Rectal smooth muscle tissue (tissue), 1 donor: ENCODE measurements at regions not wholly inside any gene's neighbourhood (a gene's known extent, or its start where the extent isn't known, plus 50 kb on each side); places are given as distances from the start of the nearest gene placed in this dataset.

Experiments
- H3K27ac ChIP-seq: one replicate; pipeline ENCODE4 v1.7.0; 2013; ENCODE audit warnings: low read depth, low read length, inconsistent platforms
- H3K27me3 ChIP-seq: one replicate; pipeline ENCODE4 v1.7.0; 2013; ENCODE audit warnings: low read length; ENCODE audit not compliant: control insufficient read depth, insufficient read depth
- H3K36me3 ChIP-seq: one replicate; pipeline ENCODE4 v1.7.0; 2013; ENCODE audit warnings: low read length; ENCODE audit not compliant: control insufficient read depth, insufficient read depth
- H3K4me1 ChIP-seq: one replicate; pipeline ENCODE4 v1.7.0; 2013; ENCODE audit warnings: low read length; ENCODE audit not compliant: control insufficient read depth, insufficient read depth
- H3K4me3 ChIP-seq: one replicate; pipeline ENCODE4 v1.7.0; 2013; ENCODE audit warnings: low read length
- H3K9ac ChIP-seq: one replicate; pipeline ENCODE4 v1.7.0; 2013; ENCODE audit warnings: low read length

GRCh38 chr6:26195376-26195923, 108.2 kb downstream of the HFE start:
- H3K27ac ChIP-seq, result peak overlapping the region; percentile 98
- H3K27me3 ChIP-seq, result no peaks in the 10 kb centered on the region
- H3K4me3 ChIP-seq, result peak overlapping the region; percentile 94
- peak overlapping the region; percentile 73 for H3K9ac ChIP-seq
- no peaks in the 10 kb centered on the region for H3K36me3 ChIP-seq
- peaks cover 8% of the 10 kb centered on the region for H3K4me1 ChIP-seq

- Histone ChIP-seq H3K27ac (peak overlapping the region; percentile 98), H3K9ac (peak overlapping the region; percentile 73), H3K27me3 (no peaks in the 10 kb centered on the region), H3K4me1 (peaks cover 8% of the 10 kb centered on the region), H3K4me3 (peak overlapping the region; percentile 94), H3K36me3 (no peaks in the 10 kb centered on the region)
Observed at GRCh38 chr6:26195924-26196845, 109.0 kb downstream of the HFE start.

- H3K9ac ChIP-seq, result peak overlapping the region; percentile 58
- peak overlapping the region; percentile 94 for H3K4me3 ChIP-seq
- no peaks in the 10 kb centered on the region for H3K36me3 ChIP-seq
- H3K4me1 ChIP-seq, result peaks cover 8% of the 10 kb centered on the region
- H3K27ac ChIP-seq, result peak overlapping the region; percentile 98
- no peaks in the 10 kb centered on the region for H3K27me3 ChIP-seq
Observed at GRCh38 chr6:26196846-26197635, 109.8 kb downstream of the HFE start.

- Histone ChIP-seq H3K27ac (peak overlapping the region; percentile 98), H3K36me3 (no peaks in the 10 kb centered on the region), H3K4me3 (peak overlapping the region; percentile 94), H3K9ac (no peak overlapping the region), H3K27me3 (no peaks in the 10 kb centered on the region), H3K4me1 (peaks cover 8% of the 10 kb centered on the region)
Observed at GRCh38 chr6:26197636-26197932, 110.4 kb downstream of the HFE start.

- Histone ChIP-seq H3K27ac (peak overlapping the region; percentile 98), H3K9ac (peak overlapping the region; percentile 97), H3K27me3 (no peaks in the 10 kb centered on the region), H3K4me3 (peak overlapping the region; percentile 94), H3K36me3 (no peaks in the 10 kb centered on the region), H3K4me1 (peaks cover 8% of the 10 kb centered on the region)
Observed at GRCh38 chr6:26197933-26198721, 110.9 kb downstream of the HFE start.

- Histone ChIP-seq H3K27ac (peak overlapping the region; percentile 98), H3K4me3 (peak overlapping the region; percentile 94), H3K9ac (peak overlapping the region; percentile 97), H3K27me3 (no peaks in the 10 kb centered on the region), H3K36me3 (no peaks in the 10 kb centered on the region), H3K4me1 (peaks cover 8% of the 10 kb centered on the region)
Observed at GRCh38 chr6:26198722-26199056, 111.5 kb downstream of the HFE start.

GRCh38 chr6:26199057-26199772, 112.0 kb downstream of the HFE start:
- no peaks in the 10 kb centered on the region for H3K27me3 ChIP-seq
- H3K36me3 ChIP-seq, result no peaks in the 10 kb centered on the region
- H3K9ac ChIP-seq, result peak overlapping the region; percentile 97

GRCh38 chr6:26199773-26200764, 112.8 kb downstream of the HFE start:
- peak overlapping the region; percentile 90 for H3K9ac ChIP-seq

More at GRCh38 chr6:26199057-26199772, 112.0 kb downstream of the HFE start:
- Histone ChIP-seq H3K4me1 (peaks cover 11% of the 10 kb centered on the region), H3K4me3 (peak overlapping the region; percentile 94), H3K27ac (peak overlapping the region; percentile 98)

GRCh38 chr6:26200918-26201721, 113.9 kb downstream of the HFE start:
- no peaks in the 10 kb centered on the region for H3K27me3 ChIP-seq
- peaks cover 11% of the 10 kb centered on the region for H3K4me1 ChIP-seq
- no peaks in the 10 kb centered on the region for H3K36me3 ChIP-seq

More at GRCh38 chr6:26199773-26200764, 112.8 kb downstream of the HFE start:
- Histone ChIP-seq H3K36me3 (no peaks in the 10 kb centered on the region), H3K27me3 (no peaks in the 10 kb centered on the region), H3K4me3 (peak overlapping the region; percentile 94), H3K4me1 (peaks cover 11% of the 10 kb centered on the region), H3K27ac (peak overlapping the region; percentile 89)

GRCh38 chr6:26202201-26202611, 115.0 kb downstream of the HFE start:
- Histone ChIP-seq H3K36me3 (no peaks in the 10 kb centered on the region), H3K27me3 (no peaks in the 10 kb centered on the region), H3K27ac (no peak overlapping the region), H3K9ac (no peak overlapping the region), H3K4me3 (no peak overlapping the region), H3K4me1 (peaks cover 9% of the 10 kb centered on the region)

More at GRCh38 chr6:26200918-26201721, 113.9 kb downstream of the HFE start:
- Histone ChIP-seq H3K27ac (no peak overlapping the region), H3K4me3 (no peak overlapping the region), H3K9ac (no peak overlapping the region)
